Skeletal muscle tissue (tissue), 3 donors: ENCODE measurements at regions not wholly inside any gene's neighbourhood (a gene's known extent, or its start where the extent isn't known, plus 50 kb on each side); places are given as distances from the start of the nearest gene placed in this dataset.

Experiments
- H3K27ac ChIP-seq: one replicate; pipeline ENCODE4 v1.7.0; 2013; ENCODE audit warnings: mild to moderate bottlenecking, low read depth, low read length, inconsistent platforms
- H3K27me3 ChIP-seq, 3 donors: one replicate each; pipeline ENCODE4 v1.7.0; 2013; ENCODE audit warnings: low read length in 3 of 3; ENCODE audit not compliant: control insufficient read depth in 3 of 3, insufficient read depth in 3 of 3
- H3K36me3 ChIP-seq, 3 donors: one replicate each; pipeline ENCODE4 v1.7.0; 2013; ENCODE audit warnings: low read length in 3 of 3; ENCODE audit not compliant: control insufficient read depth in 3 of 3, insufficient read depth in 3 of 3
- H3K4me1 ChIP-seq, 3 donors: one replicate each; pipeline ENCODE4 v1.7.0; 2013; ENCODE audit warnings: low read length in 3 of 3, mild to moderate bottlenecking in 3 of 3; ENCODE audit not compliant: control insufficient read depth in 3 of 3, insufficient read depth in 3 of 3
- H3K4me3 ChIP-seq, 3 donors: one replicate each; pipeline ENCODE4 v1.7.0; 2013; ENCODE audit warnings: low read length in 3 of 3
- H3K9ac ChIP-seq, 3 donors: one replicate each; pipeline ENCODE4 v1.7.0; 2013; ENCODE audit warnings: low read length in 3 of 3, mild to moderate bottlenecking in 3 of 3, moderate library complexity in 2 of 3, low read depth in 1 of 3
- H3K9me3 ChIP-seq, 3 donors: one replicate each; pipeline ENCODE4 v1.7.0; 2013; ENCODE audit warnings: low read length in 3 of 3; ENCODE audit not compliant: control insufficient read depth in 3 of 3
- donor health status: Osteomylitis.

GRCh38 chr2:207458582-207458981, 71.2 kb upstream of the CREB1 start:
- Histone ChIP-seq H3K9me3 (no peaks in the 10 kb centered on the region), H3K4me3 (no peak overlapping the region), H3K4me1 (no peaks in the 10 kb centered on the region), H3K27me3 (no peaks in the 10 kb centered on the region), H3K9ac (no peak overlapping the region), H3K27ac (no peak overlapping the region), H3K36me3 (no peaks in the 10 kb centered on the region)

- Histone ChIP-seq H3K27ac (no peak overlapping the region), H3K4me1 (no peaks in the 10 kb centered on the region), H3K9ac (no peak overlapping the region), H3K27me3 (no peaks in the 10 kb centered on the region), H3K9me3 (no peaks in the 10 kb centered on the region), H3K36me3 (no peaks in the 10 kb centered on the region), H3K4me3 (no peak overlapping the region)
Measured at GRCh38 chr2:207459990-207460757, 69.6 kb upstream of the CREB1 start.

- Histone ChIP-seq H3K9ac (no peak overlapping the region), H3K27ac (no peak overlapping the region), H3K4me1 (no peaks in the 10 kb centered on the region), H3K27me3 (no peaks in the 10 kb centered on the region), H3K36me3 (no peaks in the 10 kb centered on the region), H3K4me3 (no peak overlapping the region), H3K9me3 (no peaks in the 10 kb centered on the region)
Measured at GRCh38 chr2:207463433-207463832, 66.3 kb upstream of the CREB1 start.

GRCh38 chr2:207464007-207464406, 65.8 kb upstream of the CREB1 start:
- Histone ChIP-seq H3K9me3 (no peaks in the 10 kb centered on the region), H3K9ac (no peak overlapping the region), H3K36me3 (no peaks in the 10 kb centered on the region), H3K27me3 (no peaks in the 10 kb centered on the region), H3K4me3 (no peak overlapping the region), H3K4me1 (no peaks in the 10 kb centered on the region), H3K27ac (no peak overlapping the region)

GRCh38 chr2:207465894-207466293, 63.9 kb upstream of the CREB1 start:
- H3K4me3 ChIP-seq: no peak overlapping the region
- H3K9me3 ChIP-seq: no peaks in the 10 kb centered on the region
- H3K4me1 ChIP-seq: no peaks in the 10 kb centered on the region
- H3K36me3 ChIP-seq: no peaks in the 10 kb centered on the region
- no peak overlapping the region for H3K27ac ChIP-seq
- H3K9ac ChIP-seq: no peak overlapping the region
- no peaks in the 10 kb centered on the region for H3K27me3 ChIP-seq

- Histone ChIP-seq H3K9me3 (no peaks in the 10 kb centered on the region), H3K4me3 (no peak overlapping the region), H3K36me3 (no peaks in the 10 kb centered on the region), H3K4me1 (no peaks in the 10 kb centered on the region), H3K27ac (no peak overlapping the region), H3K9ac (no peak overlapping the region), H3K27me3 (no peaks in the 10 kb centered on the region)
Measured at GRCh38 chr2:207467716-207468347, 61.9 kb upstream of the CREB1 start.

- Histone ChIP-seq H3K36me3 (no peaks in the 10 kb centered on the region), H3K4me3 (no peak overlapping the region), H3K9me3 (no peaks in the 10 kb centered on the region), H3K27me3 (no peaks in the 10 kb centered on the region), H3K27ac (no peak overlapping the region), H3K9ac (no peak overlapping the region), H3K4me1 (no peaks in the 10 kb centered on the region)
Measured at GRCh38 chr2:207468488-207468887, 61.3 kb upstream of the CREB1 start.

GRCh38 chr2:207469451-207469850, 60.3 kb upstream of the CREB1 start:
- Histone ChIP-seq H3K4me3 (no peak overlapping the region), H3K27me3 (no peaks in the 10 kb centered on the region), H3K9ac (no peak overlapping the region), H3K4me1 (no peaks in the 10 kb centered on the region), H3K36me3 (no peaks in the 10 kb centered on the region), H3K9me3 (no peaks in the 10 kb centered on the region), H3K27ac (no peak overlapping the region)

GRCh38 chr2:207469943-207470729, 59.6 kb upstream of the CREB1 start:
- peaks cover 0 to 3% (median 0%) of the 10 kb centered on the region in 3 donors for H3K4me1 ChIP-seq

GRCh38 chr2:207471261-207471660, 58.5 kb upstream of the CREB1 start:
- no peaks in the 10 kb centered on the region for H3K36me3 ChIP-seq
- H3K4me1 ChIP-seq: peaks cover 0 to 3% (median 0%) of the 10 kb centered on the region in 3 donors

More at GRCh38 chr2:207469943-207470729, 59.6 kb upstream of the CREB1 start:
- Histone ChIP-seq H3K9me3 (no peaks in the 10 kb centered on the region), H3K36me3 (no peaks in the 10 kb centered on the region), H3K4me3 (no peak overlapping the region), H3K9ac (no peak overlapping the region), H3K27ac (no peak overlapping the region), H3K27me3 (no peaks in the 10 kb centered on the region)

More at GRCh38 chr2:207471261-207471660, 58.5 kb upstream of the CREB1 start:
- Histone ChIP-seq H3K9ac (no peak overlapping the region), H3K4me3 (no peak overlapping the region), H3K27me3 (no peaks in the 10 kb centered on the region), H3K9me3 (no peaks in the 10 kb centered on the region), H3K27ac (no peak overlapping the region)
